Left ventricle myocardium inferior (tissue), 1 donor: ENCODE measurements at regions not wholly inside any gene's neighbourhood (a gene's known extent, or its start where the extent isn't known, plus 50 kb on each side); places are given as distances from the start of the nearest gene placed in this dataset.

Experiments
- DNase-seq: peaks from one replicate; pipeline ENCODE4 v3.0.0-alpha.2; 2020
- H3K27ac ChIP-seq: fragments of 200-600 bp; replicated peaks from 2 replicates; pipeline ENCODE4 v1.8.0; 2021
- H3K27me3 ChIP-seq: fragments of 200-600 bp; 2 replicates; pipeline ENCODE4 v1.8.0; 2021; ENCODE audit warnings: low read depth
- H3K36me3 ChIP-seq: fragments of 200-600 bp; 2 replicates; pipeline ENCODE4 v1.8.0; 2021
- H3K4me1 ChIP-seq: fragments of 200-600 bp; 2 replicates; pipeline ENCODE4 v1.8.0; 2021
- H3K4me3 ChIP-seq: fragments of 200-600 bp; 2 replicates; pipeline ENCODE4 v1.8.0; 2021; ENCODE audit warnings: mild to moderate bottlenecking, moderate library complexity
- H3K9me3 ChIP-seq: fragments of 200-600 bp; replicated peaks from 2 replicates; pipeline ENCODE4 v1.8.0; 2021
- intact Hi-C: fragments of 100-400 bp; cut with micrococcal nuclease; formaldehyde crosslinking; loops from one replicate; pipeline ENCODE4 v1.11.0; 2022
- TF ChIP-seq, protein P1 (sequence below): fragments of 200-600 bp; IDR thresholded peaks from 2 replicates; pipeline ENCODE4 v1.8.0; 2021; ENCODE audit warnings: antibody characterized with exemption, mild to moderate bottlenecking, borderline replicate concordance
- donor health status: DM: no; HTN: yes; CAD: no; lungs with severe emphysema.

DNA sequence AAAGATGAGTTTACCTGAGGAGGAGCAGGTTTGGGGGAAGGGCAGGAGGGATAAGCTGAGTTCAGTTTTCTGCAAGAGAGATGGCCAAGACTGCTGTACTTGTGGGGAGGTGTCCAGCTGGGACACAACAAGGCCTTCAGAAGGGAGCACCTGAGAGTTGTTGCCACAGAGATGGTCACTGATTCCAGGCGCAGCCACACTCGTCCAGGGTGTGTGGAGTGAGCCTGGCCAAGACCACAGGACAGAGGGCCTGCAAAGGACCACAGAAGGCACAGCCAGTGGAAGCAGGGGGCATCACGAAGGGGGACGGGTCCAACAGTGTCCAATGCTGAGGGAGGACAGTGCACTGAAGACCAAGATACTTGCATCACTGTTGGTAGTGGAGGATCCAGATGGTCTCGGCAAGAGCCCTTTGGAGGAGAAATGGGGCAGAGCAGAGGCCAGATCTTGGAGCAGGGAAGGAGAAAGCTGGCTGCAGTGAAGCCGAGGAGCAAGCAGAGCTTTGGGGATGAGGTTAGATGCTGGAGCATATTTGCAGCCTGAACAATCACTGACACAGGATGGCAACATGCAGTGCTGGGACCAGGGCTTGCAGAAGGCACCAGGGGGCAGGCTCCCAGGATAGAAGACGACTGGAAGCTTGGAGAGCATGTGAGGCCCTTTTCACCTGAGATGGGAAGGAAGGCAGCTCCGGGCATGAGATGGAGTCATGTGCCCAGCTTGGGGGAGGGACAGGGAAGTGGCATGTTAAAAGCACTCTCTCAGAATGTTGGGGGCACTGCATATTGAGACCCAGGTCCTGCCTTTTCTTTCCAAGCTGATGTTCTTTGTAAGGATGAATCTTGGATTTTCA, 214.0 kb downstream of the CYP26B1 start:
- Histone ChIP-seq H3K27ac (peak overlapping the region; percentile 47), H3K36me3 (no peaks in the 10 kb centered on the region), H3K27me3 (peaks cover 20% of the 10 kb centered on the region), H3K4me3 (no peak overlapping the region), H3K4me1 (peaks cover 3% of the 10 kb centered on the region), H3K9me3 (no peaks in the 10 kb centered on the region)
- TF ChIP-seq, protein P1, sequence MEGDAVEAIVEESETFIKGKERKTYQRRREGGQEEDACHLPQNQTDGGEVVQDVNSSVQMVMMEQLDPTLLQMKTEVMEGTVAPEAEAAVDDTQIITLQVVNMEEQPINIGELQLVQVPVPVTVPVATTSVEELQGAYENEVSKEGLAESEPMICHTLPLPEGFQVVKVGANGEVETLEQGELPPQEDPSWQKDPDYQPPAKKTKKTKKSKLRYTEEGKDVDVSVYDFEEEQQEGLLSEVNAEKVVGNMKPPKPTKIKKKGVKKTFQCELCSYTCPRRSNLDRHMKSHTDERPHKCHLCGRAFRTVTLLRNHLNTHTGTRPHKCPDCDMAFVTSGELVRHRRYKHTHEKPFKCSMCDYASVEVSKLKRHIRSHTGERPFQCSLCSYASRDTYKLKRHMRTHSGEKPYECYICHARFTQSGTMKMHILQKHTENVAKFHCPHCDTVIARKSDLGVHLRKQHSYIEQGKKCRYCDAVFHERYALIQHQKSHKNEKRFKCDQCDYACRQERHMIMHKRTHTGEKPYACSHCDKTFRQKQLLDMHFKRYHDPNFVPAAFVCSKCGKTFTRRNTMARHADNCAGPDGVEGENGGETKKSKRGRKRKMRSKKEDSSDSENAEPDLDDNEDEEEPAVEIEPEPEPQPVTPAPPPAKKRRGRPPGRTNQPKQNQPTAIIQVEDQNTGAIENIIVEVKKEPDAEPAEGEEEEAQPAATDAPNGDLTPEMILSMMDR = peak; percentile 38
- no peak for DNase-seq
- intact Hi-C loops = no loop called here

DNA sequence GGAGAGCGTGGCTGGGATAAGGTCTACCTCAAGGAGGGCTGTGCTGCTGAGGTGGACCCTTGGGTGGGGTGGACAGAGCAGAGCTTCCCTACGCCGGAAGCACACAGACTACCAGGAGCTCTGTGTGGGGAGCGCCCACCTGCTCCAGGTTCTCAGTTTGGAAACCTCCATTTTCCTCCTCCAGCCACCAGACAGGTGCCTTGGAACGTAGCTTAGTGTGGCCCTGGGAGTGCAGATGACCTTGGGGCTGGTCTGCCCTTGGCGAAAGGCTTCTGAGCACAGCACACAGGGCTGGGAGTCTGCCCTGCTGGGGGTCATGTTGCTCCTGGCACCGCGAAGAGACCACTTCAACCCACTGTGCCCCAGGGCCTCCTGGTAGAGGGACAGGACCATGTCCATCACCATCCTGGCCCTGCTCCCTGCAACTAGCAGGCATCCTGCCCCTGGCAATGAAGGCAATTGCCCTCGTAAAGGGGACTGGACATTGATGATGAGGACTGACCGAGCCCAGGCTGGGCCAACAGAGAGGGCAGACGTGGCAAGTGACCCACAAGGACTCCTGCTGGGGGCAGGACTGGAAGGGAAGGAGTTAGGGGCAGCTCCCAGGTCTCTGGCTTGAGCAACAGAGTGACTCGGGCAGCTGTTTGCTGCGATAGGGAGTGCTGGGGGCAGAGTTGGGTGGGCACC, 214.7 kb downstream of the CYP26B1 start:
- Histone ChIP-seq H3K27me3 (peaks cover 20% of the 10 kb centered on the region), H3K27ac (no peak overlapping the region), H3K4me1 (peaks cover 3% of the 10 kb centered on the region), H3K9me3 (no peaks in the 10 kb centered on the region), H3K4me3 (no peak overlapping the region), H3K36me3 (no peaks in the 10 kb centered on the region)
- no peak for DNase-seq
- TF ChIP-seq, protein P1 = no peak
- intact Hi-C loops = no loop called here

DNA sequence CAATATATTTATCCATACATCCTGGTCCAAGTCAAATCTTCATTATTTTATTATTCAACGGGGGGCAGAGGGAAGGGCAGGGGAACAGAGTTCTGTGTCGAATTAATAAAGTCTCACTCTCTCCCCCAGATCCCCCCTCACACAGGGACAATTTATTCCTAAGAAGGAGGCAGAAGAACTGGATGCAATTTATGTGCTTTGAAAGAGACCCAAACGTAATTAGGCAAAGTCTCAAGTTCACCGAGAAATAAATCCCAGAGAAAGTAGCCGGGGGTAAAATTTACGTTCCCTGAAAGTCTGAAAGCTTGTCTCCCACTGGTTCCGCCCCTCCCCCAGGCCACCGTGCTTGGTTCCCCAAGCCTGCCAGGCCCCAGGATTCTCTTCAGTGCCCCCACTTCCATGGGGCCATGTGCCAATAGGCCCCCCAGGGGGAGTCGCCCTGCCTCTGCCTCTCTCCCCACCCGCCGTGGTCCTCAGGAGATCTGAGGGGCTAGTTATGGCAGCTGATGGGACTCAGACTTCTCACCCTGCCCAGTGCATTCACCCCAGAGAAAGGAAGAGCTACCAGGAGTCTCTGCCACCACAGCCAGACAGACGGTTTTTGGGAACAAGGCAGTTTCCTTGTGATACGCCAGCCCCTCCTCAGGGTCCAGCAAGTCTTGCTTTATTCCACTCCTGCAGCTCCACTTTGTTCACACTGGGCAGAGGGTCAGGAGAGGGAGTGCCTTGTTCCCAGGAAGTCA, 215.5 kb downstream of the CYP26B1 start:
- Histone ChIP-seq H3K9me3 (no peaks in the 10 kb centered on the region), H3K36me3 (no peaks in the 10 kb centered on the region), H3K4me3 (no peak overlapping the region), H3K27ac (no peak overlapping the region), H3K27me3 (peaks cover 20% of the 10 kb centered on the region), H3K4me1 (peaks cover 3% of the 10 kb centered on the region)
- intact Hi-C loops = no loop called here
- no peak for DNase-seq
- TF ChIP-seq, protein P1 = no peak

DNA sequence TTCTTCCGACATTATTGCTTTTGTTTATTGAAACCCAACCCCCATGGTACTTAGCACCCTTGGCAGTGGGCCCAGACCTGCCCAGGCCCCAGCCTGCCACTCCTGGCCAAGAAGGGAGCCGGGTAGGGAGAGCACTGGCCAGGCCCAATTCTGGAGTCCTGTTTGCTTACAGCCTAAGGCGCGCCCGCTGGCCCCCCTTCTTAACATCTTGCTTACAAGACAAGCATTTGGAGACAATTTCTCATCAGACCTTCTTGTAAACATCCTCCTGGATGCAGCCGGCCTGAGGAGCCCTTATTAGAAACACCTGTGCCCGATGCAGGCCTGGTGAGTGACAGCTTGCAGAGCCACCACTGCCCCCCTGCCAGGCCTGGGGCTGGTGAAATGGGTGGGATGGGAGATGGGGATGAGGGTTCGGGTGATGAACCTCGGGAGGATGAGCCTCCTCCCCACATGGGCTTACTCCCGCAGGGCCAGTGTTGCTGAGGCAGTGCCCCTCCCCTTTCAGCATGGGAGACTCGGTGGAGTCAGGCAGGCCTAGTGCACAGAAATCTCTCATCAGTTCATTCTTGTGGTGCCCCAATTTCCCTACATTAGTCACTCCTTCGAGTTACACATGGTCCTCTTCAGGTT, 217.5 kb downstream of the CYP26B1 start:
- H3K36me3 ChIP-seq = no peaks in the 10 kb centered on the region
- intact Hi-C loops = no loop called here
- TF ChIP-seq, protein P1 = no peak
- H3K9me3 ChIP-seq = no peaks in the 10 kb centered on the region
- peaks cover 20% of the 10 kb centered on the region for H3K27me3 ChIP-seq
- no peak overlapping the region for H3K27ac ChIP-seq
- H3K4me3 ChIP-seq = no peak overlapping the region
- peaks cover 3% of the 10 kb centered on the region for H3K4me1 ChIP-seq
- no peak for DNase-seq

DNA sequence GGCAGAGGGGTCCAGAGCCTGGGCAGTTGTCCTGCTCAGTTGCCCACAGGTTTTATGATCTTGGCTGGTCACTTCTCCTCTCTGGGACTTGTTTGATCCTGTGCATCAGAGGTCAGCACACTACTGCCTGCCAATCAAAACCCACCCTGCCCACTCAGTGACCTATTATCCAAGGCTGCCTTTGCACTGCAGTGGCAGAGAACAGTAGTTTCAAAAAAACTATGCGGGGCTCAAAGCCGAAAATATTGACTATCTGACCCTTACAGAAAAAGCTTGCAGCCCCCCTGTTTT, 218.2 kb downstream of the CYP26B1 start:
- Histone ChIP-seq H3K27me3 (peaks cover 14% of the 10 kb centered on the region), H3K36me3 (no peaks in the 10 kb centered on the region), H3K4me1 (no peaks in the 10 kb centered on the region), H3K27ac (no peak overlapping the region), H3K9me3 (no peaks in the 10 kb centered on the region), H3K4me3 (no peak overlapping the region)
- DNase-seq = no peak
- intact Hi-C loops = no loop called here
- TF ChIP-seq, protein P1 = no peak
